HG03097 (cell line): ENCODE measurements at regions not wholly inside any gene's neighbourhood (a gene's known extent, or its start where the extent isn't known, plus 50 kb on each side); places are given as distances from the start of the nearest gene placed in this dataset.
A peak's percentile ranks its signal among the peaks of the same experiment; 100 is the strongest.
"Not testable (repeated sequence)": the region's sequence is repeated elsewhere in the genome, so short reads cannot be mapped to it uniquely, and the experiment has no call there.

ENCODE experiments used
- ATAC-seq: cut with Tn5 transposase; IDR thresholded peaks from one replicate; pipeline ENCODE4 v1.9.1; 2021; ENCODE audit not compliant: unreplicated experiment, low FRiP score

DNA sequence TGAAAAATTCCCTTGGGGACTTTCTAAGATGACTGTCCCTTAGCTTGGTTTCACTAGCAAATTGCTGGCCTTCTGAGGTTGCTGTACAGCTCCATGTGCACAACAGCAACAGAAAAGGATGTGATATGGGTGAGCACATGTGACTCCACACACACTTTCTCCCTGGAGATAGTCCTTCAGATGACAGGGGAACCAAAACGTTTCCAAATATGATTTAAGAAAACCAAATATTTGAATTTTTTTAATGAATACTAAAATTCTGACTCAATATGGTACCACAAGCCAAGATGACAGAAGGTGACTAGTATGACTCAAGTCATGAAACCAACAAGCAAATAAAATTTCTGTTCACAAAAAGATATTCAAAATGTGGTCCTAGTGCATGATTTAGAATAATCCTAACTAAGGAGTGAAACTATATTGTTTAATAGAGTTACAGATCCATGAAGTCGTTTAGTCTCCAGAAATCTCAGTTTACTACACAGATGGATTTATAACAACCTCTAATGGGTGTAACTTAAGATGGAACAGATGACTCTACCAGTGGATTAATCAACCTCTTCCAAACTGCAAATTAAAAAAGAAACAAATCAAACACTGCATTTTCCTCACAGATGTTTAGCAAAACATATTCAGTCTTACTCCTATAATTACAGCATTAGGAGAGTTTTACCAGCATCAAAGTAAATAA is 144.8 kb upstream of the PIK3R1 start:
- peak; percentile 94 for ATAC-seq

DNA sequence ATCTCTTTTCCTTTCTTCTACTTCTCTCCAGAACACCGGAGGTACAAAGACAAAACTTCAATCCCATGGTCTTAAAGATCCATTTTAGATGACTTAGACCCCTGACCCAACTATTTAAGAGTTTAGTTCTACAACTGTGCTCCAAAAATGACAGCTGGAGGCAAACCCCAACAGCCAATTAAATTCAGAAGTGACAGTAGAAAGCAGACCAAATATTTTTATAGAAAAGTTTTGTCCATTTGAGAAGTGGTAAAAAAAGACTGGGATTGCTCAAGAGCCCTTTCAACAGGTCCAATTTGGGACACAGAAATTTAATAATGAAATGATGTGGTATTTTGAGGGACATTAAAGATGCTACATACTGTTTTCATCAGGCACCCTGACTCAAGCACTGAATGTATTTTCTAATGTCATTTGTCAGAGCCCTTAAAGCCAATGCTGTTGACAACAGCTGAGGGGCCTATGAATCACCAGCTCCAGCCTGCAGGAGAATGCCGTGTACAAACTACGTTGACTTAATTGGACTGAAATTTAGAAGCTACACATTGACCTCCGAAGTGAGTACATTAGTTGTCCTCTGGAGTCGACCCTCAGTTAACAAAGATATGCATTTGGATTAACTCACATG is 147.5 kb upstream of the PIK3R1 start:
- no peak for ATAC-seq

DNA sequence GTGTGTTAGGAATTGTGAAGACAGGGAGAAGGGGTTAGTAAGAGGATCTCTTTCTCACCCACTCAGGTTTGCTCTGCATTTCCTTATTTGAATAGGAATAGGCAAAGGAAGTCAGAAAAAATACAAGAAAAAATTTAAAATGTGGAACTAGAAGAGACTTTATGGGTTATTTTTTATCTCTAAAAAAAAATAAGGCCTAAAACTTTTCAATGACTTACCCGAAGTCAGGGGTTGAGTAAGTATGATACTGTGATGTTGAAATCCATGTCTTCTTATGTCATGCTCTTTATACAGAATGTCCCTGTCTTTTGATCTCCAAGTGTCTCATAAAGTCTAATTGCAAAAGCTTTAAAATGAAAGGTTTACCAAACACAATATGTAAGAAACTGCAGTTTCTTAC is 148.3 kb upstream of the PIK3R1 start:
- ATAC-seq = no peak

DNA sequence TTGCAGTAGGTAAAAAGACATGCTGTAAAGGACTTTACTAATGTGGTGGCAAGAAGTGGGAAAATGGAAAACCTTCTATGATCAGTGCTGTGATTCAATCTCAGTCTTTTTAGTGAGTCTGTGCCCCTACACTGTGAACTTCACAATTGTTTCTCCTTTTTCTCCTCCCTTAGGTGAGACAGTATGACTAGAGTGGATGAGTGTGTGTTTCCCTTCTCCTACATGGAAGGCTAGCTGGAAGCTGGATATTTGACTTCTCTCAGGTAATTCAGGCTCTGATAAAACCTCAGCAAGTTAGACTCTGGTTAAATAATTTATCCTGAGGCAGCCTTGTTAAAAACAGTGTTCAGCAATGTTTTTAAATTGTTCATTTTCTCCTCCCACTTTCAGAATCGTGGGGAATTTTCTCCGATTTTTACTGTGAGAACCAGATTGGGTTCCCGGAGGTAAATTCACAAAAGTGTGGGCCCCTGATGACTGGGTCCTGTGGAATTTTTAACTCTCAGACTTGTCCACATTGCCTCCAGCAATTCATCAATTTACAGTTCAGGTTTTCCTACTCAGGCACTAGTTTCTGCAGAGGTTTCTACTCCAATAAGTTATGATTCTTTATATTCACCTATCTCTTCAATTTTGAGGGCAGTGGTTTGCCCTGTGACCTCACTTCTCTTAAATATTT is 149.1 kb upstream of the PIK3R1 start:
- no peak for ATAC-seq

DNA sequence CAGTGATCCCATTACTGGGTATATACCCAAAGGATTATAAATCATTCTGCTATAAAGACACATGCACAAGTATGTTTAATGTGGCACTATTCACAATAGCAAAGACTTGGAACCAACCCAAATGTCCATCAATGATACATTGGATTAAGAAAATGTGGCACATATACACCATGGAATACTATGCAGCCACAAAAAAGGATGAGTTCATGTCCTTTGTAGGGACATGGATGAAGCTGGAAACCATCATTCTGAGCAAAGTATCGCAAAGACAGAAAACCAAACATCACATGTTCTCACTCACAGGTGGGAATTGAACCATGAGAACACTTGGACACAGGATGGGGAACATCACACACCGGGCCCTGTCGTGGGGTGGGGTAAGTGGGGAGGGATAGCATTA is 150.2 kb upstream of the PIK3R1 start:
- ATAC-seq = not testable (repeated sequence)

DNA sequence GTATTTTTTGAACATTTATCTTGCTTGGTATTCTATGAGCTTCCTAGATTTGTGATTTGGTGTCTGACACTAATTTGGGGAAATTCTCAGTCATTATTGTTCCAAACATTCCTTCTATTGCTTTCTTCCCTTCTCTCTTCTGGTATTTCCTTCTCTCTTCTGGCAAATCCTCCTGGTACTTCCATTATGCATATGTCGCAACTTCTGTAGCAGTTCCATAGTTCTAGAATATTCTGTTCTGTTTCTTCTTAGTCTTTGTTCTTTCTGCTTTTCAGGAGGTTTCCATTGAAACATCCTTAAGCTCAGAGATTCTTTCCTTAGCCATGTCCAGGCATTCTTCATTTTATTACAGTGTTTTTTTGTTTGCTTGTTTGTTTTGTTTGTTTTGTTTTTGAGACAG is 155.2 kb upstream of the PIK3R1 start:
- no peak for ATAC-seq

DNA sequence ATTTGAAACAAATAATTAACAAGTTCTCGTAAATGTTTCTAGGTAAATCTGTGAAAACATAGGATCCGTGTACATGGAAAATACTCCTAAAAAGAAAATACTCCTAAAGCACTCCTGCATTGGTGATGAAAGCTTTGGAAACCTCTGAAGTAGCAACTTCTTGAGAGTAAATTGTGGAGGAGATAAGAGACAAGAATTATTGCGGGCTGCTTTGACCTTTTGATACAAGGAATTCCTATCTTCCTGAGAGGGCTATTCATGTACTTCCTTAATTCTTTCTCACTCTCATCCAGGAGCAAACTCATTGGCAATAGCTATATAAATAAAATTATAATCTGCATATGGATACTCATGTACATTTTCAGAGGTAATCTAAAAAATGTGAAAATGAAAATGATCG is 158.4 kb upstream of the PIK3R1 start:
- ATAC-seq = no peak

DNA sequence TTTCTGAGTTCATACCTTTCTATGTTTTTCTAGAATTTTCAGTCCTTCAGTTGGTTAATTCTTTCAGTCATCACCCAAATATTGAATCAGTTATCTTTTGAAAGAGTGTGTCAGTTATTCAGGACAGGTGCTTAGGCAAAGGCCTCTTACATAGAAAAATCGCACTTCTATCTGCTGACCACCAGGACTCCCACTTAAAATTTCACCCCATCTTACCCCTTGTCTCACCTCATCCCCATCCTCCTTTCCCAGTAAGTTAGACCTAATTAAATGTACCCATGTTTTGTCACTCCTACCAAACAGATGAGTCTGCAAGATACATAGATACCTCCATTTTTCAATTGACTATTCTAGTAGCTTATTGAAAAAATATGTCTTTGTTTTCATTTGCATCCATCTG is 159.9 kb upstream of the PIK3R1 start:
- no peak for ATAC-seq

DNA sequence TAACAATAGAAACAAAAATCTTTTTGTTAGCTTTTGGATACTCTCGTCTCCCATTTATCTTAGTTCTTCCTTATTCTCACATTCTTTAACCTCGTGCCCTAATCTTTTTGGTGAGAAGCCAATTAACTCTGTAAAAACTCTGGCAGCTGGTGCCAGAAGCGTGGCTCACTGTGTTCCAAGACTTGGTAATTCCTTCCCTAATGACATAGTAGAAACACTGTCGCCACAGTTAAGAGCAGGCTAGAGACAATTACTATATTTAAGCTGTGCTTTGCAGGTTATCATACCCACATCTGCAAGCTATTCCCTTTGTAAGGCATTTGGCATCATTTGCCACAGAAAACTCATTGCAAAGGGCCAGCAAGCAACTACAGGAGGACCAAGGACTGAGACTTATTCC is 160.9 kb upstream of the PIK3R1 start:
- ATAC-seq = no peak

DNA sequence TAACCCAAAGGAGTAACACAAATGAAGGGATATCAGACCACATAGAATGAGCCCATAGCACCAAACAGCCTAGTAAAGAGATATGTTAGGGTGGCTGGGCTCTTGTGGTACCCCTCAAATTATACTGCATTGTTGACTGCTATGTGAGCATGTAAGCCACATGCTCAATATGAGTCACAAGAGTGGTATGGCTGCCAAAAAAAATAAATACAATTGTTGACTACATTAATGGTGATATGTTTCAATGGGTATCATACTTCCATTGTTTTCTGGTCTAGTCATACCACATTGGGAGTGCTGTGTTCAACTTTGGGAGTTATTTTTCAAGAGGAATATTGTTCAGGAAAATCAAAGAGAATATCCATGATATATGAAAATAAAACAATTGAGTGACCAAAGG is 162.4 kb upstream of the PIK3R1 start:
- no peak for ATAC-seq

DNA sequence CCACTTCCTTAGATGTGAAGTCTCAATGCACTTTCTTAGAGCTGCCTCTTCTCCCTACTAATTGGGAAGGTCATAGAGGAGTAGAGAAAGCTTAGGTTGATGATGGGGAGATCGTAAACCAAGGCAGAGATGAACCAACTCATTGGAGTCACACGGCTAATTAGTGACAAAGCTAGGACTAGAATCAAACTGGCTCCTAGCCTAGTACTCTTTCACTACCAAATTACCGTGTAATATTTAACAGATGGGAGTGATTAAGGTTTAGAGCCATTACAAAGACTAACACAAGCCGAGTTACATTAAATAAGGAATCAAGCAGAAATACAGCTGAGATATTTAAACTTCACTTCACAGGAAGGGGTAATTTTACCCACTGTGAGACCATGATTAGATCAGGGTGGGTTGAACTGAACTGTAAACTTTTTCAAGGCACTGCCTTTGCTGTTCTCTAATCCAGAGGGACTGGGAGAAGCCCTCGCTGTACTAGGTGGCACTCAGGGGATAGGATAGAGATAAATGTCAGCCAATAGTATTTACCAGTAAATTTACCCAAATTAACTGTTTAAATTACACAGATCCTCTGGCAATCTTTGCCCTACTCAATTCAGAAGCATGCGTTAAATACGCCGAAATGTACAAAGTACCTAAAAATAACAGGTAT is 166.4 kb upstream of the PIK3R1 start:
- no peak for ATAC-seq

DNA sequence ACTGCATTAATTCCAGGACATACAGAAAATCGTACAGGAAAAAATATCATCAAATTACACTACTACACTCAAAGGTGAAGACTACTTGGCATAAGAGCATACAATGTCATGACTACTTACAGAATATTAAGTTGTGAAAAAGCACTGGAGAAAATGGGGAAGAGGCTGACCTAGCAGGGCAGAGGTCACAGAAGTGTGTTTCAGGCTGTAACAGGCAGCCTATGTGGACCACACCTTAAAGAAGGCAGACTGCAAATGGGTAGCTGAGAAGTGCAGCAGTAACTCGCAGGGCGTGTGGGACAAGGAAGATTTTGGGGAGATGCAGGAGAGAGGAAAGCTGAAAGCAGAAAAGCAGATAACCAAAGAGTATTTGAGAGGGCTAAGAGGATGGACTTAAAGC is 167.0 kb upstream of the PIK3R1 start:
- no peak for ATAC-seq

DNA sequence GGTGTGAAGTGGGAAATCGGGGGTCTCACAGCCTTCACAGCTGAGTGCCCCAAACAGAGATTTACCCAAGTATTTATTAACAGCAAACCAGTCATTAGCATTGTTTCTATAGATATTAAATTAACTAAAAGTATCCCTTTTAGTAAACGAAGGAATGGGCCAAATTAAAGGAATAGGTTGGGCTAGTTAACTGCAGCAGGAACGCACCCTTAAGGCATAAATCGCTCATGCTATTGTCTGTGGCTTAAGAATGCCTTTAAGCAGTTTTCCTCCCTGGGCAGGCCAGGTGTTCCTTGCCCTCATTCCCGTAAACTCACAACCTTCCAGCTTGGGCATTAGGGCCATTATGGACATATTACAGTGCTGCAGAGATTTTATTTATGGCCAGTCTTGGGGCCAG is 167.5 kb upstream of the PIK3R1 start:
- not testable (repeated sequence) for ATAC-seq

DNA sequence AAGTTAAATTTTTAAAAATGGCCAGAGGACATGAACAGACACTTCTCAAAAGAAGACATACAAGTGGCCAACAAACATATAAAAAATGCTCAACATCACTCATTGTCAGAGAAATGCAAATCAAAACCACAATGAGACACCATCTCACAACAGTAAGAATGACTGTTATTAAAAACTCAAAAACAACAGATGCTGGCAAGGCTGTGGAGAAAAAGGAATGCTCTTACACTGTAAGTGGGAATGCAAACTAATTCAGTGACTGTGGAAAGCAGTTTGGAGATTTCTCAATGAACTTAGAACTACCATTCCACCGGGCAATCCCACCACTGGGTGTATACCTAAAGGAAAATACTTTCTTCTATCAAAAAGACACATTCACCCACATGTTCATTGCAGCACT is 168.5 kb upstream of the PIK3R1 start:
- ATAC-seq = no peak

DNA sequence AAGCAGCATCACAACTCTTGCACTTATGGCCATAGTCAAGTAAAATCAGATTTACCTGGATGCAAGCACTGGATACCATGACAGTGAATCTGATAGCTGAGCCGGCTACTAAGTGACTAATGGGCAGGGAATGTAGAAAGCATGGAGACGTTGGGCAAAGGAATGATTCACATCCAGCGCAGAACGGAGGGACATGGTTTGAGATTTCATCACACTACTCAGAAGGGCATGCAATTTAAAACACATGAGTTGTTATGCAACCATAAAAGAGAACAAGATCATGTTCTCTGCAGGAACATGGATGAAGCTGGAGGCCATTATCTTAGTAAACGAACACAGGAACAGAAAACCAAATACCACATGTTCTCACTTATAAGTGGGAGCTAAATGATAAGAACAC is 169.1 kb upstream of the PIK3R1 start:
- no peak for ATAC-seq

DNA sequence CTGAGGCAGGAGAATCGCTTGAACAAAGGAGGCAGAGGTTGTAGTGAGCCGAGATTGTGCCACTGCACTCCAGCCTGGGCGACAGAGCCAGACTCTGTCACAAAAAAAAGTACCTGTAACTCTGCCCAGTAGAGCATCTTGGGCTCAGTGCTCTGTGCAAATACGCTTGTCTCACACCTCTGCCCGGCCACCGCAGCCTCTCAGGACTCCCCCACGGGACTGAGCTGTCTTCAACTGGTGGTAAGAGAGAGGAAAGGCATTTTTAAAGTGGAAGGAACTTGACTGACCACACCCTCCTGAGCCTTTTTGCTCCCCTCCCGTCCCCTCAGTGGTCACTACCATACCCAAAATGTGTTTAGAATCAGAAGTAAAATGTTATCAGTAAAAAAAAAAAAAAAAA is 174.3 kb upstream of the PIK3R1 start:
- peak; percentile 85 for ATAC-seq

DNA sequence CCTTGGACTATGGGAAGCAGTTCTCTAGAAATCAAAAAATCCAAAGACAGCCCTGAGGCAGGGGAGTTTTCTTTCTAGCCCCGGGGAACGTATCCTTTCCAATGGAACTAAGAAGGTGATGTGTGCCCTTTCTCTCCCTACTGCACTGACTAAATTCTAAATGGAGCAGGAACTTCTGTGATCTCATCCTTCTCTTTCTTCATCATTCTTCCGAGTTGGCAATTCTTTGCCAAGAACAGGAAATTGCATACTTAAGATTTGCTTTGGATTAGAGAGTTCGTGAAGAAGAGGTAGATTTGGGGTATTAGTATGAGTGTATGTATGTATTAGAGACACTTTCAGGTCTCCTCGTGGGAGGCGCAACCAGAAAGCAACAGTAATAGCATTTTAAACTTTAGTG is 178.0 kb upstream of the PIK3R1 start:
- no peak for ATAC-seq

DNA sequence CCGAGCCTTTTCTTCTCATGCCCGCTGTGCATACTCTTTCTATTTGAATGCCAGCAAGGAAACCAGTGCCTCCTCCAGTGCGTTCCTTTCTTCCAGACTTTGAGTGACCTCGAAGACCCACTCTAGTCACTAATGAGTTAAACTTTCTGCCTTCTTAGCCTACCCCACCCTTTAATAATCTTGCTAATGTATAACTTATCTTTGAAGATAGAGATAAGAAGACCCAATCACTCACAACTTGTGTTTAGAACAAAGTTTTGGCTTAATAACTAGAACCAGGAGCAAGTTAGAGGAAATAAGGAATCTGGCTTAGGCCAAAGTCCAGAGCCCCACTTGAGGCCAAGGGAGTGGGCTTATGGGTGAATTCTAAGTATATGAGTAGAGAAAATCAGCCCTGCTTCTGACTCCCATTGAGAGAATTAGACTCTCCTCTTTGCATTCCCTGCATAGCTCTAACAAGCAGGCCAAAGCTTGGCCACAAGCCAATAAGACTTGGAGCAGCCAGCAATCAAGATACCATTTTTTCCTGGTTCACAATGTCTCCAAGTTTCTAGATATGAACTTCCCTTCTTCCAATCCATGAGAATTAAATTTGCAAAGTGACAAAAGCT is 181.5 kb upstream of the PIK3R1 start:
- no peak for ATAC-seq

DNA sequence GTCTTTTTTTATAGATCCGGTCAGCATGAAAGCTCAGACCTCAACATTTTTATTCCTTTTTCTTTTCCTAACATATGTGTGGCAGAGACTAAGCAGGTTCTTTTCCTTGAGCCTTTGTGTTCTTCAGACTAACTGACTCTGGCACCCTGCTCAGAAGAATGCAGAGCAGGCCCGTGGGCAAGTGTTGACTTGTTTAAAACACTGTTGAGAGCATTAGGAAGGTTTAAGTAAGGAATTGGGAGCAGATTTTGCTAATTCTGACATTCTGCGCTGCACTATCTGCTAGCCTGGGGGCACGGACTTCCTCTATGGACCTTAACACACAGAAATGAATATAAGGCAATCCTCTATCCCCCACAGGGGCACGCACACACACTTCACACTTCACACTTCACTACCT is 182.5 kb upstream of the PIK3R1 start:
- ATAC-seq = no peak

DNA sequence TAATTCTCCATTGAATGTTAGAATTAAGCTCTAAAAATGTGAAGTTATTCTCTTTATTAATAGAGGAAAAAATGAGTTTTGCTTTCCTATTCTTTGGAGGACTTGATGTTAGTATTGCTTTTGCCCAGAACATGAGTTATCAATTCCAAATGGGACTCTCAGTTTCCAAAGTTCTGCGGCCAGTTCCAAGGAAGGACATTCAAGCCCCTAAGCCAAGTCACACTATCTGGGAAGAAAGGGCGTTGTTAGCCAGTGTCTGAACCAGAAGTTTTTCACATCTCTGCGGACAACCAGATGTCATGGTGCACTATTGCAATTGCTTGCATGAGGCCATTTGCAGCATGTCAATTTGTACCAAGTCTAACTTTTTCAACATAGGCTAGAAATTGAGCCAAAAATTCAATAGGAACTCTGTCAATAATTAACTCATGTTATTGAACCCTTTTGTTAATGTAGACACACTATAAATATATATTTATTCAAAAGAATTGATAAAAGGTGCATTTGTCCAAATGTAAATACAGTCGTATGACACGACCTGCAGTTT is 183.3 kb upstream of the PIK3R1 start:
- no peak for ATAC-seq
